Mesenteric fat pad (tissue), 1 donor: ENCODE measurements at regions not wholly inside any gene's neighbourhood (a gene's known extent, or its start where the extent isn't known, plus 50 kb on each side); places are given as distances from the start of the nearest gene placed in this dataset.

Experiments
- DNase-seq: peaks from one replicate; pipeline ENCODE4 v3.0.0-alpha.2; 2020; ENCODE audit warnings: low spot score
- donor health status: DM: yes; HTN: yes; CAD: no.

- DNase-seq: no peak
Measured at GRCh38 chr3:194738254-194739093, 52.8 kb downstream of the FAM43A start.

- no peak for DNase-seq
Measured at GRCh38 chr3:194739498-194740284, 54.0 kb downstream of the FAM43A start.

- no peak for DNase-seq
Measured at GRCh38 chr3:194740859-194741491, 55.3 kb downstream of the FAM43A start.

- DNase-seq: no peak
Measured at GRCh38 chr3:194741916-194742315, 56.2 kb downstream of the FAM43A start.

GRCh38 chr3:194744826-194745225 is 59.1 kb downstream of the FAM43A start:
- no peak for DNase-seq

GRCh38 chr3:194745422-194746184 is 59.9 kb downstream of the FAM43A start:
- DNase-seq: no peak

GRCh38 chr3:194748225-194748624 is 62.5 kb downstream of the FAM43A start:
- DNase-seq: peak; percentile 73

GRCh38 chr3:194749631-194750490 is 64.2 kb downstream of the FAM43A start:
- no peak for DNase-seq

- no peak for DNase-seq
Measured at GRCh38 chr3:194750491-194750828, 64.8 kb downstream of the FAM43A start.

- peak; percentile 87 for DNase-seq
Measured at GRCh38 chr3:194755671-194756459, 70.2 kb downstream of the FAM43A start.

GRCh38 chr3:194756460-194756779 is 70.7 kb downstream of the FAM43A start:
- peak; percentile 67 for DNase-seq

GRCh38 chr3:194756791-194757325 is 71.2 kb downstream of the FAM43A start:
- peak; percentile 80 for DNase-seq

- DNase-seq: peak; percentile 28
Measured at GRCh38 chr3:194757647-194758061, 72.0 kb downstream of the FAM43A start.

GRCh38 chr3:194758716-194759115 is 73.0 kb downstream of the FAM43A start:
- DNase-seq: peak; percentile 59

- no peak for DNase-seq
Measured at GRCh38 chr3:194760494-194761137, 74.9 kb downstream of the FAM43A start.

GRCh38 chr3:194761384-194761783 is 75.7 kb downstream of the FAM43A start:
- DNase-seq: no peak

- DNase-seq: no peak
Measured at GRCh38 chr3:194766845-194767244, 81.2 kb downstream of the FAM43A start.

- DNase-seq: no peak
Measured at GRCh38 chr3:194767446-194768207, 81.9 kb downstream of the FAM43A start.
